Caco-2 (cell line): ENCODE measurements at regions not wholly inside any gene's neighbourhood (a gene's known extent, or its start where the extent isn't known, plus 50 kb on each side); places are given as distances from the start of the nearest gene placed in this dataset.

ENCODE experiments used
- BruUV-seq: library from RNA; stranded (reverse); fragments of 400-500 nt; replicated peaks from 2 replicates; lab custom pipeline; 2021; lab: Mats Ljungman, UMichigan
- CTCF ChIA-PET: fragments of 300-600 bp; sonication (Branson Sonifier 250); formaldehyde crosslinking; loops from one replicate; lab custom pipeline; 2022; ENCODE audit warnings: antibody characterized with exemption; lab: Charles Lee
- POLR2A ChIA-PET: fragments of 300-600 bp; sonication (Branson Sonifier 250); formaldehyde crosslinking; loops from one replicate; lab custom pipeline; 2022; ENCODE audit warnings: antibody characterized with exemption; lab: Charles Lee
- DNase-seq, 2 experiments: peaks; one replicate each; pipeline versions ENCODE4 v3.0.0 to v3.0.0-alpha.2; 2020 to 2022
- H3K27me3 ChIP-seq: replicated peaks from 2 replicates; pipeline ENCODE4 v1.6.0; 2011; ENCODE audit warnings: low read length; ENCODE audit not compliant: control insufficient read depth, insufficient read depth
- H3K36me3 ChIP-seq: 2 replicates; pipeline ENCODE4 v1.5.1; 2011; ENCODE audit warnings: low read length; ENCODE audit not compliant: control insufficient read depth, insufficient read depth
- H3K4me1 ChIP-seq: fragments of 250-450 bp; sonication (Bioruptor Pico); 2 replicates; pipeline ENCODE4 v1.5.1; 2020; ENCODE audit warnings: mild to moderate bottlenecking
- H3K4me3 ChIP-seq: 2 replicates; pipeline ENCODE4 v1.5.1; 2011; ENCODE audit warnings: low read depth, mild to moderate bottlenecking, control low read depth, low read length
- H3K9me3 ChIP-seq: fragments of 250-450 bp; sonication (Bioruptor Pico); 2 replicates; pipeline ENCODE4 v1.5.1; 2020; ENCODE audit warnings: mild to moderate bottlenecking, moderate library complexity
- H3K27ac Mint-ChIP-seq: one replicate; pipeline ENCODE4 v1.8.0; 2022; ENCODE audit warnings: mixed read lengths; ENCODE audit not compliant: unreplicated experiment
- H3K27me3 Mint-ChIP-seq: one replicate; pipeline ENCODE4 v1.8.0; 2022; ENCODE audit warnings: mixed read lengths; ENCODE audit not compliant: insufficient read depth, unreplicated experiment
- H3K36me3 Mint-ChIP-seq: one replicate; pipeline ENCODE4 v1.8.0; 2022; ENCODE audit warnings: mild to moderate bottlenecking, mixed read lengths; ENCODE audit not compliant: insufficient read depth, unreplicated experiment
- H3K4me1 Mint-ChIP-seq: one replicate; pipeline ENCODE4 v1.8.0; 2022; ENCODE audit warnings: low read depth, mixed read lengths; ENCODE audit not compliant: unreplicated experiment
- H3K4me3 Mint-ChIP-seq: one replicate; pipeline ENCODE4 v1.8.0; 2022; ENCODE audit warnings: mild to moderate bottlenecking, moderate library complexity, mixed read lengths; ENCODE audit not compliant: unreplicated experiment
- H3K9me3 Mint-ChIP-seq: one replicate; pipeline ENCODE4 v1.8.0; 2022; ENCODE audit warnings: mixed read lengths; ENCODE audit not compliant: unreplicated experiment
- CTCF ChIP-seq, 2 experiments: fragments of 200-600 bp in 1 of 2; IDR thresholded peaks; 1 replicate in 1 of 2; 2 replicates in 1 of 2; pipeline versions ENCODE4 v1.5.1 to v1.8.0; 2011 to 2022; ENCODE audit warnings: antibody characterized with exemption in 1 of 2, control low read depth in 1 of 2, inconsistent platforms in 1 of 2, low read depth in 1 of 2, low read length in 1 of 2, mild to moderate bottlenecking in 1 of 2, moderate library complexity in 1 of 2; ENCODE audit not compliant: insufficient read depth in 1 of 2, severe bottlenecking in 1 of 2, unreplicated experiment in 1 of 2
- intact Hi-C: fragments of 100-400 bp; cut with micrococcal nuclease; formaldehyde crosslinking; loops from one replicate; pipeline ENCODE4 v1.10.0; 2022; ENCODE audit not compliant: unreplicated experiment

- H3K36me3 ChIP-seq: no peaks in the 10 kb centered on the region
- ChIA-PET CTCF (no interaction called here), POLR2A (no interaction called here)
- no TSS peak for BruUV-seq
- no peak for DNase-seq
- peaks cover 5% of the 10 kb centered on the region; the same call in 1 of the 2 replicates for H3K4me1 ChIP-seq
- Mint-ChIP-seq H3K27me3 (no peaks in the 10 kb centered on the region), H3K4me1 (no peaks in the 10 kb centered on the region), H3K9me3 (no peaks in the 10 kb centered on the region), H3K27ac (no peak overlapping the region), H3K4me3 (no peak overlapping the region), H3K36me3 (no peaks in the 10 kb centered on the region)
- H3K27me3 ChIP-seq: no peaks in the 10 kb centered on the region
- no peaks in the 10 kb centered on the region for H3K9me3 ChIP-seq
- no peak overlapping the region for H3K4me3 ChIP-seq
- no peak for TF ChIP-seq CTCF (IDR thresholded peaks at IDR 0.05; ENCODE audit: insufficient read depth in 1 of 2, low read depth in 1 of 2, low read length in 1 of 2, severe bottlenecking in 1 of 2, unreplicated experiment in 1 of 2)
- intact Hi-C loops: no loop called here
These were observed 65.4 kb upstream of the FAM9C start for GRCh38 chrX:13109817-13110216.

- Histone ChIP-seq H3K36me3 (no peaks in the 10 kb centered on the region), H3K9me3 (no peaks in the 10 kb centered on the region), H3K4me1 (peaks cover 14% of the 10 kb centered on the region), H3K27me3 (no peaks in the 10 kb centered on the region), H3K4me3 (no peak overlapping the region)
- ChIA-PET POLR2A (no interaction called here), CTCF (no interaction called here)
- Mint-ChIP-seq H3K27ac (no peak overlapping the region), H3K27me3 (no peaks in the 10 kb centered on the region), H3K4me1 (peaks cover 9% of the 10 kb centered on the region), H3K9me3 (no peaks in the 10 kb centered on the region), H3K4me3 (no peak overlapping the region), H3K36me3 (no peaks in the 10 kb centered on the region)
- TF ChIP-seq CTCF (IDR thresholded peaks at IDR 0.05; ENCODE audit: insufficient read depth in 1 of 2, low read depth in 1 of 2, low read length in 1 of 2, severe bottlenecking in 1 of 2, unreplicated experiment in 1 of 2): no peak
- no TSS peak for BruUV-seq
- no peak for DNase-seq
- intact Hi-C loops: loop anchor here (5.0 kb wide), 1 partner anchor 77 kb away; no protein-coding TSS in a partner anchor
These were observed 59.5 kb upstream of the FAM9C start for GRCh38 chrX:13103914-13104274.

- intact Hi-C loops: loop anchor here (5.0 kb wide), 1 partner anchor 76 kb away; no protein-coding TSS in a partner anchor
- CTCF ChIA-PET: no interaction called here
- no peak overlapping the region for H3K4me3 ChIP-seq
- POLR2A ChIA-PET: no interaction called here
- Mint-ChIP-seq H3K9me3 (no peaks in the 10 kb centered on the region), H3K4me1 (peaks cover 9% of the 10 kb centered on the region), H3K27ac (no peak overlapping the region), H3K36me3 (no peaks in the 10 kb centered on the region), H3K4me3 (no peak overlapping the region), H3K27me3 (no peaks in the 10 kb centered on the region)
- no peaks in the 10 kb centered on the region for H3K27me3 ChIP-seq
- peaks cover 14% of the 10 kb centered on the region for H3K4me1 ChIP-seq
- H3K36me3 ChIP-seq: no peaks in the 10 kb centered on the region
- no peak for TF ChIP-seq CTCF (IDR thresholded peaks at IDR 0.05; ENCODE audit: insufficient read depth in 1 of 2, low read depth in 1 of 2, low read length in 1 of 2, severe bottlenecking in 1 of 2, unreplicated experiment in 1 of 2)
- no TSS peak for BruUV-seq
- no peak for DNase-seq
- H3K9me3 ChIP-seq: no peaks in the 10 kb centered on the region
These were observed 58.9 kb upstream of the FAM9C start for GRCh38 chrX:13103188-13103913.
